ENCODE measurements at regions not wholly inside any gene's neighbourhood (a gene's known extent, or its start where the extent isn't known, plus 50 kb on each side); places are given as distances from the start of the nearest gene placed in this dataset.

GRCh38 chr3:187618722-187619121, 51.5 kb downstream of the SST start:
- no peaks in the 10 kb centered on the region for H3K79me2 ChIP-seq (ENCODE audit: control insufficient read depth, insufficient read depth, low read length)
- no peak overlapping the region for H2AFZ ChIP-seq (ENCODE audit: low read length)
- no peak overlapping the region for H3K4me3 ChIP-seq (replicated peaks in 1 of 4; ENCODE audit: control extremely low read depth in 1 of 4, insufficient read depth in 1 of 4, low read depth in 3 of 4, low read length in 4 of 4)
- H3K27ac ChIP-seq (ENCODE audit: insufficient read depth, low read length): no peak overlapping the region
- H3K4me1 ChIP-seq (ENCODE audit: control insufficient read depth, extremely low read depth, insufficient read depth, low read length): no peaks in the 10 kb centered on the region
- H3K27me3 ChIP-seq (ENCODE audit: control insufficient read depth, insufficient read depth, low read length): no peaks in the 10 kb centered on the region
- H4K20me1 ChIP-seq (ENCODE audit: control insufficient read depth, extremely low read depth, insufficient read depth, low read length): no peaks in the 10 kb centered on the region
- H3K36me3 ChIP-seq (ENCODE audit: control insufficient read depth, insufficient read depth, low read length): no peaks in the 10 kb centered on the region
- H3K9ac ChIP-seq (ENCODE audit: insufficient read depth, low read length): no peak overlapping the region
- no peak overlapping the region for H3K4me2 ChIP-seq (ENCODE audit: extremely low read depth, insufficient read depth, low read length)
- TF ChIP-seq CTCF (conservative IDR thresholded peaks at IDR 0.05 in 1 of 2, IDR thresholded peaks at IDR 0.05 in 1 of 2; ENCODE audit: low read depth in 1 of 2, low read length in 2 of 2): no peak
- TF ChIP-seq EZH2 (IDR thresholded peaks at IDR 0.05; ENCODE audit: low read length, missing control alignments): no peak
- no peak for DNase-seq (ENCODE audit: low read depth in 2 of 2)
- no peaks in the 10 kb centered on the region for H3K9me3 ChIP-seq (ENCODE audit: control insufficient read depth, insufficient read depth, low read depth, low read length)

- Histone ChIP-seq H3K9ac (ENCODE audit: insufficient read depth, low read length) (no peak overlapping the region), H3K27me3 (ENCODE audit: control insufficient read depth, insufficient read depth, low read length) (no peaks in the 10 kb centered on the region), H3K4me1 (ENCODE audit: control insufficient read depth, extremely low read depth, insufficient read depth, low read length) (no peaks in the 10 kb centered on the region), H3K36me3 (ENCODE audit: control insufficient read depth, insufficient read depth, low read length) (no peaks in the 10 kb centered on the region), H3K79me2 (ENCODE audit: control insufficient read depth, insufficient read depth, low read length) (no peaks in the 10 kb centered on the region), H3K27ac (ENCODE audit: insufficient read depth, low read length) (no peak overlapping the region), H3K4me2 (ENCODE audit: extremely low read depth, insufficient read depth, low read length) (no peak overlapping the region), H3K4me3 (replicated peaks in 1 of 4; ENCODE audit: control extremely low read depth in 1 of 4, insufficient read depth in 1 of 4, low read depth in 3 of 4, low read length in 4 of 4) (no peak overlapping the region), H2AFZ (ENCODE audit: low read length) (no peak overlapping the region), H4K20me1 (ENCODE audit: control insufficient read depth, extremely low read depth, insufficient read depth, low read length) (no peaks in the 10 kb centered on the region), H3K9me3 (ENCODE audit: control insufficient read depth, insufficient read depth, low read depth, low read length) (no peaks in the 10 kb centered on the region)
- TF ChIP-seq CTCF (conservative IDR thresholded peaks at IDR 0.05 in 1 of 2, IDR thresholded peaks at IDR 0.05 in 1 of 2; ENCODE audit: low read depth in 1 of 2, low read length in 2 of 2): no peak
- no peak for TF ChIP-seq EZH2 (IDR thresholded peaks at IDR 0.05; ENCODE audit: low read length, missing control alignments)
- DNase-seq (ENCODE audit: low read depth in 2 of 2): no peak
Measured at GRCh38 chr3:187617213-187617612, 53.0 kb downstream of the SST start.

GRCh38 chr3:187616307-187616972, 53.8 kb downstream of the SST start:
- Histone ChIP-seq H3K79me2 (ENCODE audit: control insufficient read depth, insufficient read depth, low read length) (no peaks in the 10 kb centered on the region), H3K4me2 (ENCODE audit: extremely low read depth, insufficient read depth, low read length) (no peak overlapping the region), H2AFZ (ENCODE audit: low read length) (no peak overlapping the region), H3K27me3 (ENCODE audit: control insufficient read depth, insufficient read depth, low read length) (no peaks in the 10 kb centered on the region), H4K20me1 (ENCODE audit: control insufficient read depth, extremely low read depth, insufficient read depth, low read length) (no peaks in the 10 kb centered on the region), H3K9me3 (ENCODE audit: control insufficient read depth, insufficient read depth, low read depth, low read length) (no peaks in the 10 kb centered on the region), H3K4me1 (ENCODE audit: control insufficient read depth, extremely low read depth, insufficient read depth, low read length) (no peaks in the 10 kb centered on the region), H3K9ac (ENCODE audit: insufficient read depth, low read length) (no peak overlapping the region), H3K4me3 (replicated peaks in 1 of 4; ENCODE audit: control extremely low read depth in 1 of 4, insufficient read depth in 1 of 4, low read depth in 3 of 4, low read length in 4 of 4) (no peak overlapping the region), H3K36me3 (ENCODE audit: control insufficient read depth, insufficient read depth, low read length) (no peaks in the 10 kb centered on the region), H3K27ac (ENCODE audit: insufficient read depth, low read length) (no peak overlapping the region)
- TF ChIP-seq EZH2 (IDR thresholded peaks at IDR 0.05; ENCODE audit: low read length, missing control alignments) (no peak), CTCF (conservative IDR thresholded peaks at IDR 0.05 in 1 of 2, IDR thresholded peaks at IDR 0.05 in 1 of 2; ENCODE audit: low read depth in 1 of 2, low read length in 2 of 2) (peak; percentile 67 to 79)
- DNase-seq (ENCODE audit: low read depth in 2 of 2): peak; percentile 43 to 62
